ENCODE measurements at regions not wholly inside any gene's neighbourhood (a gene's known extent, or its start where the extent isn't known, plus 50 kb on each side); places are given as distances from the start of the nearest gene placed in this dataset.
"Not testable (repeated sequence)": the region's sequence is repeated elsewhere in the genome, so short reads cannot be mapped to it uniquely, and the experiment has no call there.

DNA sequence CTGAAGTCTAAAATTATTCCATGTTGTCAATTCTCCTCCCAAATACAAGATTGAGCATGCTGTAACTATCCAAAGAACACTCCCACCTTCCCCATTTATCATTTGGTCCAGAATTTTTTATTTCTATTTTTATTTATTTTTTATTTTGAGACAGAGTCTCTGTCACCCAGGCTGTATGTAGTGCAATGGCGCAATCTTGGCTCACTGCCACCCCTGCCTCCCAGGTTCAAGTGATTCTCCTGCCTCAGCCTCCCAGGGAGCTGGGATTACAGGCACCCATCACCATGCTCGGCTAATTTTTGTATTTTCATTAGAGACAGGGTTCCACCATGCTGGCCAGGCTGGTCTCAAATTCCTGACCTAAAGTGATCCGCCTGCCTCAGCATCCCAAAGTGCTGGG is 306.8 kb downstream of the KLF12 start:
- Mint-ChIP-seq H3K9me3 (no peaks in the 10 kb centered on the region), H3K4me3 (no peak overlapping the region), H3K36me3 (peaks cover 13% of the 10 kb centered on the region), H3K4me1 (peaks cover 42% of the 10 kb centered on the region), H3K27me3 (no peaks in the 10 kb centered on the region), H3K27ac (no peak overlapping the region)
- no peak for DNase-seq
- CTCF ChIA-PET = interaction anchor here (0.8 kb wide), 1 partner anchor 60 kb away, joined by 3 read pairs; no protein-coding TSS in a partner anchor

GRCh38 chr13:73825143-73825542 is 309.1 kb downstream of the KLF12 start:
- peak; percentile 52 for DNase-seq
- CTCF ChIA-PET = no interaction called here
- no peak overlapping the region for H3K4me3 Mint-ChIP-seq
- H3K9me3 Mint-ChIP-seq = no peaks in the 10 kb centered on the region
- peaks cover 14% of the 10 kb centered on the region for H3K36me3 Mint-ChIP-seq
- H3K27me3 Mint-ChIP-seq = no peaks in the 10 kb centered on the region
- H3K4me1 Mint-ChIP-seq = peaks cover 37% of the 10 kb centered on the region
- H3K27ac Mint-ChIP-seq = peak overlapping the region; percentile 79

- no peaks in the 10 kb centered on the region for H3K9me3 Mint-ChIP-seq
- DNase-seq = no peak
- no peaks in the 10 kb centered on the region for H3K27me3 Mint-ChIP-seq
- no peak overlapping the region for H3K4me3 Mint-ChIP-seq
- H3K36me3 Mint-ChIP-seq = peaks cover 21% of the 10 kb centered on the region
- H3K4me1 Mint-ChIP-seq = peaks cover 27% of the 10 kb centered on the region
- H3K27ac Mint-ChIP-seq = no peak overlapping the region
- CTCF ChIA-PET = no interaction called here
Measured at GRCh38 chr13:73822668-73823592, 311.3 kb downstream of the KLF12 start.

GRCh38 chr13:73820688-73821087 is 313.5 kb downstream of the KLF12 start:
- H3K27me3 Mint-ChIP-seq = no peaks in the 10 kb centered on the region
- H3K4me3 Mint-ChIP-seq = no peak overlapping the region
- CTCF ChIA-PET = no interaction called here
- DNase-seq = no peak
- peaks cover 27% of the 10 kb centered on the region for H3K36me3 Mint-ChIP-seq
- H3K27ac Mint-ChIP-seq = no peak overlapping the region
- H3K9me3 Mint-ChIP-seq = no peaks in the 10 kb centered on the region
- peaks cover 18% of the 10 kb centered on the region for H3K4me1 Mint-ChIP-seq

- Mint-ChIP-seq H3K4me1 (peaks cover 14% of the 10 kb centered on the region), H3K27ac (no peak overlapping the region), H3K4me3 (no peak overlapping the region), H3K27me3 (no peaks in the 10 kb centered on the region), H3K36me3 (peaks cover 28% of the 10 kb centered on the region), H3K9me3 (no peaks in the 10 kb centered on the region)
- DNase-seq = no peak
- CTCF ChIA-PET = no interaction called here
Measured at GRCh38 chr13:73820285-73820684, 313.9 kb downstream of the KLF12 start.

- peaks cover 25% of the 10 kb centered on the region for H3K36me3 Mint-ChIP-seq
- no peaks in the 10 kb centered on the region for H3K9me3 Mint-ChIP-seq
- CTCF ChIA-PET = no interaction called here
- no peaks in the 10 kb centered on the region for H3K27me3 Mint-ChIP-seq
- no peak overlapping the region for H3K4me3 Mint-ChIP-seq
- no peak for DNase-seq
- no peak overlapping the region for H3K27ac Mint-ChIP-seq
- peaks cover 9% of the 10 kb centered on the region for H3K4me1 Mint-ChIP-seq
Measured at GRCh38 chr13:73819711-73820110, 314.5 kb downstream of the KLF12 start.

GRCh38 chr13:73816702-73817101 is 317.5 kb downstream of the KLF12 start:
- Mint-ChIP-seq H3K4me1 (no peaks in the 10 kb centered on the region), H3K27me3 (no peaks in the 10 kb centered on the region), H3K9me3 (no peaks in the 10 kb centered on the region), H3K27ac (peak overlapping the region; percentile 34), H3K4me3 (no peak overlapping the region), H3K36me3 (peaks cover 32% of the 10 kb centered on the region)
- no peak for DNase-seq
- CTCF ChIA-PET = interaction anchor here (1.4 kb wide), 1 partner anchor 470 kb away, joined by 5 read pairs; no protein-coding TSS in a partner anchor

- H3K9me3 Mint-ChIP-seq = no peaks in the 10 kb centered on the region
- H3K27ac Mint-ChIP-seq = no peak overlapping the region
Measured at GRCh38 chr13:73815796-73816195, 318.4 kb downstream of the KLF12 start.

DNA sequence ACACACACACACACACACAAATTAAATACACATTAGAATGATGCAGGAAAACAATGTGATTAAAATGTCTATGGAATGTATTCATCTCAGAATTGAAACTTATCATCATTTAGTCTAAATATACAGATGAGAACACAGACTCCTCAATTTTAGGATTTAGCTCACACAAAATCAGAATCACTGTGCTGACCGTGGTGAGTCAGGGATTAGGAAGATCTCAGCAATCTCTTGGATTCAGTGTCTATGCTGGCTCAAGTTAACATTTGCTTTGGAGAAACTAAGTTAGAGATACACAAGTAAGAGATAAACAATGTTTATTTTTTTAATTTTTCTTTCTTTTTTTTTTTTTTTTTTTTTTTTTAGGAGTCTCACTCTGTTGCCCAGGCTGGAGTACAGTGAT is 323.6 kb downstream of the KLF12 start:
- CTCF ChIA-PET = no interaction called here
- Mint-ChIP-seq H3K9me3 (no peaks in the 10 kb centered on the region), H3K27ac (no peak overlapping the region), H3K27me3 (no peaks in the 10 kb centered on the region), H3K4me1 (peaks cover 2% of the 10 kb centered on the region), H3K4me3 (no peak overlapping the region), H3K36me3 (peaks cover 28% of the 10 kb centered on the region)
- DNase-seq = no peak

More at GRCh38 chr13:73815796-73816195, 318.4 kb downstream of the KLF12 start:
- H3K4me3 Mint-ChIP-seq = no peak overlapping the region
- H3K36me3 Mint-ChIP-seq = peaks cover 30% of the 10 kb centered on the region
- DNase-seq = no peak
- no peaks in the 10 kb centered on the region for H3K27me3 Mint-ChIP-seq
- H3K4me1 Mint-ChIP-seq = no peaks in the 10 kb centered on the region
- CTCF ChIA-PET = interaction anchor here (1.3 to 1.4 kb wide), 2 partner anchors 11 to 471 kb away, joined by 3 to 5 read pairs; no protein-coding TSS in a partner anchor

DNA sequence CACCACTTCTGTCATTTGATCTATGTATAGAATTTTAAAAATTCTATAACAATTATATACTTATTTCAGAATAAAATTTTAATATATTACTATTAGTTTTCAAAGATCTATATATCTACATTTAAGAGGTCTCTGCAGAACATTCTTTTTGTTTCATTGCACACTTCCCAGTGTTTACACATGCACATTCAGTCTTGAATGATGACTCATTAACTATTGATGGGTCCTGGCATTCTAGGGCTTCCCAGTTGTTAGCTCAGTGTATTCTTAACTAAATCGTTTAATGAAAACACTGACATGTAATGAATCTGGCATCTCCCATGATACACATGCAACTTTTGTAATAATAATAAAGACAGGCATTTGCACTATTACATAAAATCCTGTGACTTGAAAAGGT is 324.6 kb downstream of the KLF12 start:
- no peaks in the 10 kb centered on the region for H3K9me3 Mint-ChIP-seq
- DNase-seq = no peak
- peaks cover 27% of the 10 kb centered on the region for H3K36me3 Mint-ChIP-seq
- no peak overlapping the region for H3K4me3 Mint-ChIP-seq
- H3K27me3 Mint-ChIP-seq = no peaks in the 10 kb centered on the region
- peaks cover 2% of the 10 kb centered on the region for H3K4me1 Mint-ChIP-seq
- no peak overlapping the region for H3K27ac Mint-ChIP-seq
- CTCF ChIA-PET = no interaction called here

DNA sequence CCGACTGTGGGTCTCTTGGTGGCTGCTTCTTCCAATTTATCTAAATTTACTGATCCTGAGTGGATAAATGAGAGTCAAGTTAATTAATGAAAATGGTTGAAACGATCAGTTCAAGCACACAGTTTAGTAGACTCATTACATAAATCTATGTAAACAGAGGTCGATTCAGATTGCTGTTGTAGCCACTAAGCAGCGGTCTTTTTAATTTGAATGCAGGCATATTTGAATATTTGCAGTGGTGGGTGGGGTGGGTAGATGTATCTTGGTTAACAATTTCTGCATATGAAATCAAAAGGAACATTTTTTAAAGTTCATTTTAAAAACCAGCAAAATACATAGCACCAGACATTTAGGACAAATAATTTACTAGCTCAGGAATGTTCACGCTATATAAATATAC is 325.9 kb downstream of the KLF12 start:
- no peaks in the 10 kb centered on the region for H3K27me3 Mint-ChIP-seq
- H3K36me3 Mint-ChIP-seq = peaks cover 32% of the 10 kb centered on the region
- CTCF ChIA-PET = no interaction called here
- no peak overlapping the region for H3K4me3 Mint-ChIP-seq
- H3K9me3 Mint-ChIP-seq = no peaks in the 10 kb centered on the region
- no peak overlapping the region for H3K27ac Mint-ChIP-seq
- DNase-seq = no peak
- H3K4me1 Mint-ChIP-seq = peaks cover 2% of the 10 kb centered on the region

DNA sequence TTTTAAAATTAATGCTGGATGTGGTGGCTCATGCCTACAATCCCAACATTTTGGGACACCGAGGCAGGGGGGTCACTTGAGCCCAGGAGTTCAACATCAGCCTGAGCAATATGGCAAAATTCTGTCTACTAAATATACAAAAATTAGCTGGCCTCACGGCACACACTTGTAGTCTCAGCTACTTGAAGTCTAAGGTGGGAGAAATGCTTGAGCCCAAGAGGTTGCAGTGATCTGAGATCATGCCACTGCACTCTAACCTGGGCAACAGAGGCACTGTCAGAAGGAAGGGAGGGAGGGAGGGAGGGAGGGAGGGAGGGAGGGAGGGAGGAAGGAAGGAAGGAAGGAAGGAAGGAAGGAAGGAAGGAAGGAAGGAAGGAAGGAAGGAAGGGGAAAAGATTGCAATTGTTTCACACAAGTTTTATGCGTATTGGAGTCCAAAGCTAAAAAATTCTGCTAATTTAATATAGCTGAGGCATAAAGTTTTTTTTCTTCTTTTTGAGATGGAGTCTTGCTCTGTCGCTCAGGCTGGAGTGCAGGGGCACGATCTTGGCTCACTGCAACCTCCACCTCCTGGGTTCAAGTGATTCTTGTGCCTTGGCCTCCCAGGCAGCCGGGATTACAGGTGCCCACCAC is 328.8 kb downstream of the KLF12 start:
- CTCF ChIA-PET = interaction anchor here (1.0 to 1.5 kb wide), 3 partner anchors 10 to 38 kb away, joined by 3 read pairs; no protein-coding TSS in a partner anchor
- peaks cover 23% of the 10 kb centered on the region for H3K36me3 Mint-ChIP-seq
- not testable (repeated sequence) for H3K27me3 Mint-ChIP-seq, H3K9me3 Mint-ChIP-seq, H3K4me3 Mint-ChIP-seq, DNase-seq, H3K4me1 Mint-ChIP-seq, H3K27ac Mint-ChIP-seq

GRCh38 chr13:73803997-73804396 is 330.2 kb downstream of the KLF12 start:
- DNase-seq = no peak
- Mint-ChIP-seq H3K27ac (no peak overlapping the region), H3K36me3 (peaks cover 22% of the 10 kb centered on the region), H3K27me3 (no peaks in the 10 kb centered on the region), H3K4me3 (no peak overlapping the region), H3K9me3 (no peaks in the 10 kb centered on the region), H3K4me1 (no peaks in the 10 kb centered on the region)
- CTCF ChIA-PET = interaction anchor here (1.5 kb wide), 1 partner anchor 37 kb away, joined by 3 read pairs; no protein-coding TSS in a partner anchor

GRCh38 chr13:73800011-73800410 is 334.2 kb downstream of the KLF12 start:
- Mint-ChIP-seq H3K27ac (no peak overlapping the region), H3K4me1 (no peaks in the 10 kb centered on the region), H3K4me3 (no peak overlapping the region), H3K9me3 (no peaks in the 10 kb centered on the region), H3K36me3 (peaks cover 37% of the 10 kb centered on the region), H3K27me3 (no peaks in the 10 kb centered on the region)
- no peak for DNase-seq
- CTCF ChIA-PET = interaction anchor here (0.6 kb wide), 1 partner anchor 666 kb away, joined by 3 read pairs; no protein-coding TSS in a partner anchor

Measured in activated naive CD4-positive, alpha-beta T cell treated with anti-CD3 and anti-CD28 coated beads, Interleukin-2, amount 10 ng/mL, durations not matched to agents 7 days and 5 days (primary cell).